ENCODE measurements at regions not wholly inside any gene's neighbourhood (a gene's known extent, or its start where the extent isn't known, plus 50 kb on each side); places are given as distances from the start of the nearest gene placed in this dataset.

DNA sequence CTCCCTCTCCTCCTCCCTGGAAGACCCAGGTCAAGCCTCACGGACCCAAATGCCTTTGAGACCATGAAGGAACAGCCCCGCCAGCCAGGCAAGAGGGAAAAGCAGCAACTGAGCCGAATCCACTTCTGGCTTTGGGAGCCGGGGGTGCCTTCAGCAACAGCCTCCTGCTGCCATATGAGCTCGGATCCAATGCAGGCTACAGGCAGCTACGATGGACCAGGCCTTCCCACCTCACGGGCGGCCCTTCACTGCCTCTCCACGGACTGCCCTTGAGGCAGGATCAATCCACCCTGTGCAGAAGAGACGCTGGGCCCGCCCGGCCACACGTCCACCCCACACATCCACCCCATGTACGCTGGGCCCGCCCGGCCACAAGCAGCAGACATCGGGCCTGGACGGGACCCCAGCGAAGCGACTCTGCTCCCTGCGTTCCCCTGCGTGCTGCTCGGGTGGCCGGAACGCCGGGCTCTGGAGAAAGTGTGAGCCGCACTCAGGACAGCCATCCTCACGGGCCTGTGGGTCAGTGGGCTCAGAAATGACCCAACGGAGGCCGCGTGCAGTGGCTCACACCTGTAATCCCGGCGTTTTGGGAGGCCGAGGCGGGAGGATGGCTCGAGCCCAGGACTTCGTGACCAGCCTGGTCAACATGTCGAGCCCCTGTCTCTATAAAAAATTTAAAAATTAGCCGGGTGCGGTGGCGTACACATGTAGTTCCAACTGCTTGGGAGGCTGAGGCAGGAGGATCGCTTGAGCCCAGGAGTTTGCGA, 82.0 kb downstream of the FOXL3 start:
- DNase-seq: no peak

- no peak for DNase-seq
Observed at GRCh38 chr7:372546-372931, 82.6 kb downstream of the FOXL3 start.

GRCh38 chr7:372932-373791, 83.2 kb downstream of the FOXL3 start:
- DNase-seq: no peak

GRCh38 chr7:373818-374705, 84.1 kb downstream of the FOXL3 start:
- DNase-seq: no peak

GRCh38 chr7:374706-375311, 84.8 kb downstream of the FOXL3 start:
- DNase-seq: no peak

DNA sequence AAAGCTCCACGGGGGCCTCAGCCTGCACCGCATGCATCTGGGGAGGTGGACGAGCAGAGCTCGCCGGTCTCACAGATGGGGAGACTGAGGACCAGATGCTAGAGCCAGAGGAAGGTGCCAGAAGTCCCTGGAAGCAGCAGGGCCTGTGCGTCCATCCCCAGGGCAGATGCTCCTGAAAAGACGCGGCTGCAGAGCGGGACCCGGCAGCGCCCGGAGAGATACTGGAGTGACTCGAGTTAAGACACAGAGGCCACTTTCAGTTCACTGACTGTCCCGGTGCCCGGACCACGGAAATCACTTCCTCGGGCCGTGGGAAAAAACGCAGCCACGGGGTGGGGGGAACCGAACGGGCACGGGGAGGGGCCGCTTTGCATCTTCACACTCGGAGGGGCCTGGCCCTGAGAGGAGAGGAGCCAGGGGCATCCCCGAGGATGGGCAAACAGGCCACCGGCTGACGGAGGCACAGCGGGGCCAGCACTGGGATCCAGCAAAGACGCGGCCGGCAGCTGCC, 85.4 kb downstream of the FOXL3 start:
- DNase-seq: no peak

DNA sequence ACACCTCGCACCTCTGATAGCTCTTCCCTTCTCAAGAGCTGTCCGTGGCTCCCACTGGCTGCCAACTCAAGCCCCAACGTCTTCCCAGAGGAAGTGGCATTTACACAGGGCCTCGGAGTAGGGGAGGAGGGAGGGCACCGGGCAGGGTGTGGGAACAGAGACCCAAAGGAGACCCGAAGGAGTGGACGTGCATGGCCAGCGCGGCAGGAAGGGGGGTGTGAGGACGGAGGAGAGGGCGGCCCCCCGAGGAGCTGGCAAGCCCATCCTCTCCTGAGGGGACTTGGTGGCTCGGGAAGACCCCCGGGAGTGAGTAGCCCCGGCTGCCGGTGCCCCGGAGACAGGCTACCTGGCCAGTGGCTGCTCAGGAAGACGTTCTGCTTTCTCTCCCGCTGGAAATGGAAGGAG, 85.9 kb downstream of the FOXL3 start:
- DNase-seq: no peak

DNA sequence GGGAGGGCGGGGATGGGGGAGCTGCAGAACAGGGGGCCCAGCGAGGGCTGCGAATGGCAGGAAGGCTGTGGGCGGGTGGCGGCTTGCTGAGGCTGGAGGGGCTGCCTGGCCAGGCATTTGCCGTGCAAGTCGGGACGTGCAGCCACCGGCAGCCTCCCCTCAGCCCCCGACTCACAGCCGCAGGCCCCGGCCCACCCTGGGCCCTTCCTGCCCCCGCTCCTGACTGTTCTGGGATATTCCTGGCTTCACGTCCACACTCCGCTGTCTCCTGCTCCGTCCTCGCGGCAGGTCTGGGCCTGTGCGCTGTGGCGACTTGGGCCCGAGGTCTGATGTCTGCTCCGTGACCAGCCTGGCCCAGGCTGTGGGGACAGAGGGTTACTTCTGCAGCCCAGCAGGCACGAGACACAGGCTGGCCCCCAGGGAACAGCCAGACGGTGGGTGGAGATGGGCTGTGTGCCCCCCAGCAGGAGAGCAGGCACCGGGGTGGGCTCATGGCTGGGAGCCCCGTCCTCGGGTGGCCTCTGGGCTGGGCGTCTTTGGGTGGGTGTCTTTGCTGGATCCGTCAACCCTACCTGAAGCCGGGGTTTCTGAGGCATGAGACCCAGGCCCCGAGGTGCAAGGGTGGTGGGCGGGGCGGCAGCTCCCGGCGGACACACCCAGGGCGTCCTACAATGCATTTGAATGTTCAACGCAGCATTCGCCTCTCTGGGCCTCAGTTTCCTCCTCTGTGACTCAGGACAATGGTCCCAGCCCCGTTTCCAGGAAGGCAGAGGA, 86.5 kb downstream of the FOXL3 start:
- DNase-seq: no peak

DNA sequence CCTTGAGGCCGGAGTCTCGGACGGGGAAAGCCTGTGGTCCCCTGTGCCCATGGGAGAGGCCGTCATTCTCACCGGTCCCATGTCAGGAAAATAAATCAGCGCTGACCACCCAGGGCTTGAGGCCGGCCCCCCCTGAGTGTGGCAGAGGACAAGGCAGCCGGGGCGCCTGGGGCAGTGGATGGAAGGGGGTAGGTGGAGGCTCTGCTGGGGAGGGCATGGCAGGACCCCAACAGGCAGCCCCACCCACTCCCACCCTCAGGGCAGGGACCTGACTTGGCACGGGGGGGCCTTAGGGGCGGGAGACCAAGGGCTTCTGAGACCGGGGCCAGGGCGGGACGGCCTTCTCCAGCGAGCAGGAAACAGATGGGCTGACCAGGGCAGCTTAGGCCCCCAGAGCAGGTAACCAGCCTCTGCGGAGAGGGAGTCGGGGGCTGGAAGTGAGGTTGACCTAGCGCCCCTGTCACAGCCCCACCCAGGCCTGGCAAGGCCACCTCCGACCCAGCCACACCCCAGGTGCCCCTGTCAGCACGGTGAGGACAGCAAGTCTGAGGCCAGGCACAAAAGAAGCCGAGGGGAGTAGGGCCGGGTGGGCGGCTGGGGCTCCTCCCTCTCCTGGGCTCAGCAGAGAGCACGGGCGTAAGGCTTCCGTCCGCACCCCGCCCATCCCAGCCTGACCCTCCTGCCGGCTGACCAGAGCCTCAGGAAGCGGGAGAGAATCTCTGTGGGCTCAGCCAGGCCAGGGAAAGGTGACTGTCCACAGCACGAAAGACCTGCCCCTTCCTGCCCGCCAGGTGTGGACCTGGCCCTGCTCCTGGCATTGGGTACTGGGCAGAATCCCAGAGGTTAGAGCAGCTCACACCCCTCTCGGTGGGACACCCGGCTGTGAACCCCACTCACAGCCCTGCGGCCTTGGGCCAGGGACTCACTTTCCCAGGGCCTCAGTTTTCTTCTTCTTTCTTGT, 87.4 kb downstream of the FOXL3 start:
- DNase-seq: no peak

DNA sequence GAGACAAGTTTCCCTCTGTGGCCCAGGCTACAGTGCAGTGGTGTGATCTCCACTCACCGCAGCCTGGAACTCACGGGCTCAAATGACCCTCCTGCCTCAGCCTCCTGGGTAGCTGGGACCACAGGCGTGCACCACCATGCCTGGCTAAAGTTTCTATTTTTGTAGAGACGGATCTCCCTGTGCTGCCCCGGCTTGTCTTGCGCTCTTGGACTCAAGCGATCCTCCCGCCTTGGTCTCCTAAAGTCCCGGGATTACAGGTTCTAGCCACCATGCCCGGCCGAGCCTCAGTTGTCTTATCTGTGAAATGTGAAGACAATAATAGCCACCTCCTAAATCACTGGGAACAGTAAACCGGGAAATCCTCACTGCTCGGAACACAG, 88.1 kb downstream of the FOXL3 start:
- DNase-seq: no peak

- no peak for DNase-seq
Observed at GRCh38 chr7:378551-379455, 88.8 kb downstream of the FOXL3 start.

- no peak for DNase-seq
Observed at GRCh38 chr7:379456-380138, 89.6 kb downstream of the FOXL3 start.

- DNase-seq: no peak
Observed at GRCh38 chr7:380139-380485, 90.1 kb downstream of the FOXL3 start.

DNA sequence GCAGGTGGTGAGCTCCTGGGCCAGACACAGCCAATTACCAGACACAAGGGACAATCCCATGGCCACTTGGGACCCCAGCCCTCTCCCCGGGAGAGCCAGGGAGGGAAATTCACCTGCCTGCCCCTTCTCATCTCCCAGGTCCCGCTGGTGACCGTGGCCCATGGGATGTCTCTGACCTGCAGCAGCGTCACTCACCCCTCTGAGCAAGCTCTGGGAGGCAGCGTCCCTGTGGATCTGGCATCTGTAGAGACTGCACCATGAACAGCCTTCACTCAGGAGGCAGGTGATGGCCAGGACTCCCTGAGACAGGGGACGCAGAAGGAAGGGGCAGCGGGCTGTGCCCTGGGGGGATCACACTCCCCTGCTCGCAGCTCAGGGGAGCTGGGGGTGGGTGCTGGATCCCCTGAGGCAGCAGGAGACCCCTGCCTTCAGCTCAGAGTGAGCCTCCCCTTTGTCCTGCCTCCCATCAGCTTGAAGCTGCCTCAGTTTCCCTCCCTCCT, 90.8 kb downstream of the FOXL3 start:
- DNase-seq: no peak

GRCh38 chr7:381211-382042, 91.5 kb downstream of the FOXL3 start:
- DNase-seq: peak; percentile 62

DNA sequence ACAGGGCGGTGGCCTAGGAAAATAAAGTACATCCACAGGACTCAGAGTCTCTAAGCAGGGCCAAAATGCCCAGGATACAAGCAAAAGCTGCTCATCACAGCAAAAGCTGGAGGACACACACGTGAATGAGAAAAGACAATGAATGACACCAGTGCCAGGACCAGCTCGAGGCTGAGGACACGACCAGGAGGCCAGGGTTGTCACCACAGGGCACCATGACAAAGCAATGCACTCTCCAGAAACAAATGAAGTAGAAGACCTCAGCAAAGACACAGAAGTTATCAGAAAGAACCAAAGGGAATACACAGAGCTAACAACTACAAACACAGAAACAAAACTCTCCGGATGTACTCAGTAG, 92.1 kb downstream of the FOXL3 start:
- DNase-seq: no peak

GRCh38 chr7:386385-386784, 96.4 kb downstream of the FOXL3 start:
- DNase-seq: no peak
